HG03066 (cell line): ENCODE measurements at regions not wholly inside any gene's neighbourhood (a gene's known extent, or its start where the extent isn't known, plus 50 kb on each side); places are given as distances from the start of the nearest gene placed in this dataset.

Experiments
- ATAC-seq: cut with Tn5 transposase; IDR thresholded peaks from one replicate; pipeline ENCODE4 v1.9.1; 2021; ENCODE audit warnings: low read depth; ENCODE audit not compliant: unreplicated experiment

DNA sequence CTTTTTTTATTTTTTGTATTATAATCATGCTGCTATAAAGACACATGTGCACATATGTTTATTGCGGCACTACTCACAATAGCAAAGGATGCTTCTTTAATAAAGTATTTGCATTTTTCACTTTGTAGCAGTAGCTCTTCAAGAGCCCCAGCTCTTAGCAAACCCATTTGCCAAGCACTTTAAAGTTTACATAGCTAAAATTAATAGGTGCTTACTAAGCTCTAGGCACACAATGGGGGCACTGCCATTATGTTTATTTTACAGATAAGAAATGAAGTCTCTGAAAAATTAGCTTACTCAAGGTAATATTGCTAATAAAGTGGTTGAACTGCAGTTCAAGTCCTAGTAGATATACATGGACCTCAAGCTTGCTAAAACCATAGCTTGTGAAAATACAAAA lies 230.3 kb upstream of the ARHGAP24 start:
- no peak for ATAC-seq

DNA sequence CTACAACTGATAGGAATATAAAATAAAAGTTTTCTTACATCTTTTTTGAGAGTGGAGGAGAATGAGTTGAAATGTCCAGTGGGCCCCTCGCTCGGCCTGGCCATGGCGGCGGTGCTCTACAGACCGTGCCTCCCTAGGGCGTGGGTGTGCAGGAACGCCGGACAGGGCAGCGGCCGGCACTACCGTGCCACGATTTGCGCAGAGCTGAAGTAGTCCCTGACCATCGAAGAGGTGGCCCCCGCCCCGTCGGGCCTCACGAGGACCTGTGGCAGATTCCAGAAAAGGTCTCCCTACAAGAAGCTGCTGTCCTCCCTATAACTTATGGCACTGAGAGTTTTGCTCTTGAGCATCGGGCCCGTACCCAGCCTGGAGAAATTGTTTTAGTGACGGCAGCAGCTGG lies 228.9 kb upstream of the ARHGAP24 start:
- no peak for ATAC-seq

DNA sequence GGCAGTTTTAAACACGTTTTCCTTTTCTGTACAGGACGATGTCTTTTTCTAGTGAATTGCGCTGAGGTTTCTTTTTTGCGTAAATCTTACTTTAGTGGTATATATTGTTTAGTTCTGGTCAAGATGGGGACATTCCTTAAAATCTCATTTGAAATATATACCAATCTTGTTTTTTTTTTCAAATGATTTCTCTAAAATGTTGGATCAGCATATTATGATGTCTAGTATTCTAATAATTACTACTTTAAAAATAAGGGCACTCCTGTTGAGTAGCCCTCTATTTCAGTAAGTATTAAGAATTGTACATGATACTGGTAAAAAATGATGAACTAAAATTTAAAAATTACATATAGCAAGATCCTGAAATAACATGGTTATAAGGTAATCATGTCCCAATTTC lies 224.1 kb upstream of the ARHGAP24 start:
- no peak for ATAC-seq

DNA sequence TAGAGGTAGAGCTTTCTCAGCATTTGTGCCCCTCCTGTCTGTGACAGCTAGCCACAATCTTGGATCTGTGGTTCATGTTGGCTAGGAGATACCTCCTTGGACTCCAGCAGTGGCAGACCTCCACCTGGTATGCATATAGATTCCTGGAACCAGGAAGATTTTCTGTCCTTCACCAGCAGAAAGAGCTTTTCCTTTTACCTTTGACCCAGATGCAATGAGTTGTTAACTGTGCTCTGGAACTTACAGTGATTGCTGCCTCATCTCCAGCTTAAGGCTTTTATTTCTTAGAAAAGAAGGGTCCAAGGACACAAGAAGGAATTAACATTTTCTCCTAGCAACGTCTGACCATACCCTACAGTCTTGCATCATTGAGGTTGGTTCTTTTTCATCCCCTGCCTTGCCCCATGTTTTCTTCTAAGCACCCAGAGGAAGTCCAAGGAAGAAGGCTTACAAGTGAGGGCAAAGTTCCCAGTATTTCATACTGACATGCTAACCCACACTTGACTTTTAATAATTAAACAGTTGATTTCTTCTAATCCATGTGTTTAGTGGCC lies 217.1 kb upstream of the ARHGAP24 start:
- no peak for ATAC-seq

GRCh38 chr4:85260064-85260463 lies 214.9 kb upstream of the ARHGAP24 start:
- no peak for ATAC-seq

GRCh38 chr4:85265234-85265633 lies 209.7 kb upstream of the ARHGAP24 start:
- no peak for ATAC-seq

GRCh38 chr4:85268188-85268587 lies 206.8 kb upstream of the ARHGAP24 start:
- ATAC-seq, result no peak

GRCh38 chr4:85268961-85269360 lies 206.0 kb upstream of the ARHGAP24 start:
- no peak for ATAC-seq

- no peak for ATAC-seq
Observed at GRCh38 chr4:85274955-85275354, 200.0 kb upstream of the ARHGAP24 start.

- no peak for ATAC-seq
Observed at GRCh38 chr4:85280963-85281362, 194.0 kb upstream of the ARHGAP24 start.

DNA sequence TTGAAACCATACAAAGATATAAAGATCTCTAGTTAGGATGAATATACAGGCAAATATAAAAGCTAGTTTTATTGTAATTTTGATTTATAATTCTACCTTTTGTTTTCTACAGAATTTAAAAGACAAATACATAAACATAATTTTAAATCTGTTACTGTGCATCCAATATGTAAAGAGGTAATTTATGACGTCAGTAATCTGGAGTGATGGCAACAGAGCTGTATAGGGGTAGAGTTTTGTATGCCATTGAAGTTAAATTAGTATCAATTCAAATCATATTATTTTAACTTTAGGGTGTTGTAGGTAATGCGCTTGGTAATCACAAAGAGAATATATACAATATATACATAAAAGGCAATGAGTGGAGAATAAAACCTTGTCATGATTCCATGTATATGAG lies 183.7 kb upstream of the ARHGAP24 start:
- no peak for ATAC-seq

- no peak for ATAC-seq
Observed at GRCh38 chr4:85298037-85298436, 176.9 kb upstream of the ARHGAP24 start.

DNA sequence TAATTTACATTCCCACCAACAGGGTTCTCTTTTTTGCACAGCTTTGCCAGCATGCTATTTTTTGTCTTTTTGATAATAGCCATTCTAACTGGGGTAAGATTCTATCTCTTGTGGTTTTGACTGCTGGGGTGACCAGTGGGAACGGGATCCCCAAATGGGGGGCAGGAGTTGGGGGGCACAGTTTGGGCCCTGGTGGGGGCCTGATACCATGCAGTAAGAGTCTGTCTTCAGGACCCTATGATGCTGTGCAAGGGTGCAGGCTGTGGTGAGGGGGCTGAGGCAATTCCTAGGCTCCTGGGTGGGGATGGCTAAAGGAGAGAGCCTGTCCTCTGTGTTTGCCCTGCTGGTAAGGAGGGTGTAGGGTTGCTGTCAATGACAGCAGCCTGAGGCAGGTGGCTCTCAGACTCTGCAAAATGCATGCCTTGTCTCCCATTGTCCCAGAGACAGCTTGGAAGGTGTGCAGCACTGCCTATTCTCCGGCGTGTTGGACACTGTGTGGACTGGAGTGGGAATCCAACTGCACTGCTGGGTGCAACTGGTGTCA lies 172.7 kb upstream of the ARHGAP24 start:
- no peak for ATAC-seq

GRCh38 chr4:85302756-85303155 lies 172.2 kb upstream of the ARHGAP24 start:
- no peak for ATAC-seq

GRCh38 chr4:85318415-85318814 lies 156.5 kb upstream of the ARHGAP24 start:
- no peak for ATAC-seq

- no peak for ATAC-seq
Observed at GRCh38 chr4:85358831-85359230, 116.1 kb upstream of the ARHGAP24 start.

DNA sequence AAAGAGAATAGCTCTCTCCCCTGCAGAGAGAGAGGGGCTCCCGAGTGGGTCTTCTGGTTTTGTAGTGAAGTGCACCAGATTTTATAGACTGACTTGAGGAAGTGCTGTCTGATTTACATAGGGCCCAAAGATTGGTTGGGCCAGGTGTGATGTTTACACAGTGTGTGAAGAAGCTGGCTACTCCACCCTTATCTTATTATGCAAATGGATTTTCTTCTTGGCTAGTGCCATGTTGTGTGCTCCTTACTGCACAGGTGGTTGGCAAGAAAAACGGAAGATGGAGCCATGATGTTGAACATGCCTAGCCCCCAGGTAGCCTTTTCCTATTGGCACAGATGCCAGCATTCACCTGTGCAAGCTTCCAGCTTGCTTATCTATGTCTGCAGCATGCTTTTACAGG lies 112.4 kb upstream of the ARHGAP24 start:
- ATAC-seq, result no peak

- no peak for ATAC-seq
Observed at GRCh38 chr4:85367815-85368214, 107.1 kb upstream of the ARHGAP24 start.

- no peak for ATAC-seq
Observed at GRCh38 chr4:85368240-85368639, 106.7 kb upstream of the ARHGAP24 start.

DNA sequence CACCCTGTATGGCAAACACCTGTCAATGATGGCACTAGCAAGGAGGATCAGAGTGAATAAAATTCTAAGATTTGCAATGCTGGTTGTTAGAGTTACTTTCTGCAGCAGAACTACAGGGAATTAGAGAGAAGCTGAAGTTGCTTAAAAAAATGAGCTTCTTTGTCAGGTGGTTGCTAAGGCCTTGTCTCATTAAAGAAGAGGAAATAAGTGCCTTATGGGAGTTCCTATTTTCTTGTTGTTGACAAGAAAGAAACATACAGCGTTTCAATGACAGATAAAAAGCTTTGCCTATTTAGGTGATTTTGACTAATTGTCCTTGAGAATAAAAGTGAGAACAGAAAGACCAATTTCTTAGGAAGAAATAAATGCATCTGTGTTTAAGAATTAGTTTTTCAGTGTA lies 106.0 kb upstream of the ARHGAP24 start:
- ATAC-seq, result no peak

DNA sequence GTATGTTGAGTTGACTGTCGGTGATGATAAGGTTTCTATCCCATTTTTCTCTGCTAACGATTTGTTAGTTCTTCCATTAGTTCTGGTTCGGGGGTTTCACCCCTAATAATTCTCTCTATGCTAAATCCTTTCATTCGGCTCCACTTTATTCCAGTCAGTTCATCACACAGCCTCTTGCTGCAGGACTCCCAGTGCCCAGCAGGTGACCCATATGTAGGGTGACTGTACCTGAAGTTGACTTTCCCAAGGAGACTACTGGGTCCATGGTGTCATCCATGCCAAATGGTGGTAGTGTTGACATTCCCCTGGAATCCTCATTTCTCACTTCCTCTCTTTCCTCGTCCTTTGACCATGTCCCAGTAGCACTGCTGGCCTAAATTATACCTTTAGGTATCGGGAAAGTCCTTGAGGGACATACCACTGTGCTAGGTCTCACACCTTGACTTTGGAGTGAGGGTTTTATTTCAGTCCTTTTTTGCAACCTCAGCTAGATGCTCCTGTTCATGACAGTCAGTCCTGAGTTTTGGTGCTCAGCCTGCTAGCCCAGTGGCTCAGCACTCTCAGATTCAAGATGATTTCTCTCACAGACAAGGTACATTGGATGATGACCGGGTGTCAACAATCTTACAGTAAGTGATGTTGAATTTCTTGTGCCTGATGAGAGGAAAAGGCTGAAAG lies 105.1 kb upstream of the ARHGAP24 start:
- ATAC-seq, result no peak

DNA sequence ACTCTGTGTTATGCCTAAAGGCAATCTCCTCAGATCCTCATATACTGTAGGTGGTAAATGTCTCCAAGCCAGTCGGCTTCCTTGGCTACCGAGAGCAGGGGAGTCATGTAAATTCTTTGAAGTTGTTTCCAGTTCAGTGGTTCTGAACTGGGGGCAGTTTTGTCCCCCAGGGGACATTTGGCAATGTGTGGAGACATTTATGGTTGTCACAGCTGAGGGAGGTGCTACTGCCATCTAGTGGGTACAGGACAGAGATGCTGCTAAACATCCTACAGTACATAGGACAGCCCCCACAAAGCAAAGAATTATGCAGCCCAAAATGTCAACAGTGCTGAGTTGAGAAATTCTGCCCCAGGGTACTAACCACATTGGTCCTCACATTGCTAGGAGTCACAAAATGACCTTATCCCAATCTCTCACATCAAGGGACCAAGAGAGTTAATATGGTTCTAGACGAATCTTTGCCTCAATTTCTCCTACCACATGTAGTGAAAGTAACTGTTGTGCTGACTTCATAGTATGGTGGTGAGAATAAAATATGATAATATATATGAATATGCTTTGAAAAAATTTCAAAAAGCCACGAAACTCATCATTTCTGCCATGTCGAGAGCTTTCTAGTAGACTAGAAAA lies 104.4 kb upstream of the ARHGAP24 start:
- ATAC-seq, result peak; percentile 85
